ENCODE measurements at regions not wholly inside any gene's neighbourhood (a gene's known extent, or its start where the extent isn't known, plus 50 kb on each side); places are given as distances from the start of the nearest gene placed in this dataset.

GRCh38 chr7:41153268-41153667 is 549.6 kb downstream of the INHBA start:
- no peak overlapping the region for H3K4ac ChIP-seq (ENCODE audit: low read depth, low read length)
- H4K5ac ChIP-seq (ENCODE audit: insufficient read length, low read depth, low read length): no peak overlapping the region
- no peak overlapping the region for H2BK5ac ChIP-seq (ENCODE audit: insufficient read length, low read length)

More at GRCh38 chr7:41153268-41153667, 549.6 kb downstream of the INHBA start:
- Histone ChIP-seq H2BK20ac (ENCODE audit: low read depth, low read length, poor library complexity, severe bottlenecking) (no peak overlapping the region), H3T11ph (ENCODE audit: low read length) (no peak overlapping the region), H3K79me1 (ENCODE audit: insufficient read depth, low read depth, low read length, poor library complexity, severe bottlenecking) (no peaks in the 10 kb centered on the region), H3K18ac (ENCODE audit: insufficient read length, low read depth, low read length) (no peak overlapping the region), H3K27me3 (ENCODE audit: insufficient read depth, low read length) (no peaks in the 10 kb centered on the region), H2BK120ac (ENCODE audit: low read depth, low read length, poor library complexity, severe bottlenecking) (no peak overlapping the region), H3K14ac (ENCODE audit: insufficient read depth, low read length) (no peak overlapping the region), H2BK15ac (ENCODE audit: low read depth, low read length) (no peak overlapping the region), H2AFZ (ENCODE audit: low read length) (no peak overlapping the region), H3K23ac (ENCODE audit: insufficient read length, low read depth, low read length) (no peak overlapping the region), H2AK5ac (ENCODE audit: insufficient read length, low read length) (no peak overlapping the region), H4K91ac (ENCODE audit: insufficient read length, low read depth, low read length) (no peak overlapping the region), H4K20me1 (ENCODE audit: control insufficient read depth, insufficient read depth, insufficient read length) (no peaks in the 10 kb centered on the region), H3K9ac (ENCODE audit: extremely low read depth, insufficient read length, low read length) (no peak overlapping the region), H3K27ac (ENCODE audit: insufficient read length, low read depth, low read length) (no peak overlapping the region), H2BK12ac (ENCODE audit: insufficient read length, low read depth, low read length) (no peak overlapping the region), H3K9me3 (ENCODE audit: control insufficient read depth, low read depth, low read length) (no peaks in the 10 kb centered on the region), H3K79me2 (ENCODE audit: insufficient read depth, low read length) (no peaks in the 10 kb centered on the region), H4K8ac (replicated peaks; ENCODE audit: insufficient read length, low read depth, low read length) (no peak overlapping the region), H3K4me1 (ENCODE audit: insufficient read depth, low read length) (no peaks in the 10 kb centered on the region), H3K56ac (ENCODE audit: insufficient read length, low read depth, low read length) (no peak overlapping the region), H3K23me2 (ENCODE audit: insufficient read length, low read depth, low read length, poor library complexity, severe bottlenecking) (no peaks in the 10 kb centered on the region), H3K4me2 (ENCODE audit: insufficient read depth, insufficient read length, low read length) (no peak overlapping the region)
- TF ChIP-seq, protein P1, sequence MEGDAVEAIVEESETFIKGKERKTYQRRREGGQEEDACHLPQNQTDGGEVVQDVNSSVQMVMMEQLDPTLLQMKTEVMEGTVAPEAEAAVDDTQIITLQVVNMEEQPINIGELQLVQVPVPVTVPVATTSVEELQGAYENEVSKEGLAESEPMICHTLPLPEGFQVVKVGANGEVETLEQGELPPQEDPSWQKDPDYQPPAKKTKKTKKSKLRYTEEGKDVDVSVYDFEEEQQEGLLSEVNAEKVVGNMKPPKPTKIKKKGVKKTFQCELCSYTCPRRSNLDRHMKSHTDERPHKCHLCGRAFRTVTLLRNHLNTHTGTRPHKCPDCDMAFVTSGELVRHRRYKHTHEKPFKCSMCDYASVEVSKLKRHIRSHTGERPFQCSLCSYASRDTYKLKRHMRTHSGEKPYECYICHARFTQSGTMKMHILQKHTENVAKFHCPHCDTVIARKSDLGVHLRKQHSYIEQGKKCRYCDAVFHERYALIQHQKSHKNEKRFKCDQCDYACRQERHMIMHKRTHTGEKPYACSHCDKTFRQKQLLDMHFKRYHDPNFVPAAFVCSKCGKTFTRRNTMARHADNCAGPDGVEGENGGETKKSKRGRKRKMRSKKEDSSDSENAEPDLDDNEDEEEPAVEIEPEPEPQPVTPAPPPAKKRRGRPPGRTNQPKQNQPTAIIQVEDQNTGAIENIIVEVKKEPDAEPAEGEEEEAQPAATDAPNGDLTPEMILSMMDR (conservative IDR thresholded peaks at IDR 0.05): no peak
- no peak overlapping the region for H3K27ac Mint-ChIP-seq
- H3K27me3 Mint-ChIP-seq (ENCODE audit: low read depth): no peaks in the 10 kb centered on the region; the same call in 1 of the 2 replicates
- H3K9me3 Mint-ChIP-seq: no peaks in the 10 kb centered on the region
- no peak overlapping the region for H3K4me3 Mint-ChIP-seq
- H3K4me1 Mint-ChIP-seq: no peaks in the 10 kb centered on the region
- no peak for DNase-seq
- H3K36me3 Mint-ChIP-seq (ENCODE audit: insufficient read depth in 1 of 3, low read depth in 3 of 3): no peaks in the 10 kb centered on the region

Data from H9 (cell line).